ENCODE measurements at regions not wholly inside any gene's neighbourhood (a gene's known extent, or its start where the extent isn't known, plus 50 kb on each side); places are given as distances from the start of the nearest gene placed in this dataset.

DNA sequence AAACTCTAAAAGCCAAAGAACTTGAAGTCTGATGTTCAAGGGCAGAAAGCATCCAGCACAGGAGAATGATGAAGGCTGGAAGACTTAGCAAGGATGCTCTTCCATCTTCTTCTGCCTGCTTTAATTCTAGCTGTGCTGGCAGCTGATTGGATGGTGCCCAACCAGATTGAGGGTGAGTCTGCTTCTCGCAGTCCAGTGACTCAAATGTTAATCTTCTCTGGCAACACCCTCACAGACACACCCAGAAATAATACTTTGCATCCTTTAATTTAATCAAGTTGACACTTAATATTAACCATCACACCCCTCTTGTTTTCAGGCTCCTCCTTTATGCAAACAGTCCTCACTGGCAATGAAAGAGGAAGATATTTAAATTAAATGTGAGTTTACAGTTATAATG is 321.7 kb downstream of the TEX13C start:
- H3K36me3 ChIP-seq (ENCODE audit: low read depth, missing control alignments): no peaks in the 10 kb centered on the region
- no peak overlapping the region for H3K27ac ChIP-seq
- H3K4me1 ChIP-seq: no peaks in the 10 kb centered on the region
- H3K27me3 ChIP-seq: no peaks in the 10 kb centered on the region
- 63 to 75% methylated on average over 1 of the region's 1 CpG for WGBS, 2 donors
- no peak for DNase-seq
- H3K9me3 ChIP-seq: no peaks in the 10 kb centered on the region
- no peak overlapping the region for H3K4me3 ChIP-seq
- TF ChIP-seq, protein P1, sequence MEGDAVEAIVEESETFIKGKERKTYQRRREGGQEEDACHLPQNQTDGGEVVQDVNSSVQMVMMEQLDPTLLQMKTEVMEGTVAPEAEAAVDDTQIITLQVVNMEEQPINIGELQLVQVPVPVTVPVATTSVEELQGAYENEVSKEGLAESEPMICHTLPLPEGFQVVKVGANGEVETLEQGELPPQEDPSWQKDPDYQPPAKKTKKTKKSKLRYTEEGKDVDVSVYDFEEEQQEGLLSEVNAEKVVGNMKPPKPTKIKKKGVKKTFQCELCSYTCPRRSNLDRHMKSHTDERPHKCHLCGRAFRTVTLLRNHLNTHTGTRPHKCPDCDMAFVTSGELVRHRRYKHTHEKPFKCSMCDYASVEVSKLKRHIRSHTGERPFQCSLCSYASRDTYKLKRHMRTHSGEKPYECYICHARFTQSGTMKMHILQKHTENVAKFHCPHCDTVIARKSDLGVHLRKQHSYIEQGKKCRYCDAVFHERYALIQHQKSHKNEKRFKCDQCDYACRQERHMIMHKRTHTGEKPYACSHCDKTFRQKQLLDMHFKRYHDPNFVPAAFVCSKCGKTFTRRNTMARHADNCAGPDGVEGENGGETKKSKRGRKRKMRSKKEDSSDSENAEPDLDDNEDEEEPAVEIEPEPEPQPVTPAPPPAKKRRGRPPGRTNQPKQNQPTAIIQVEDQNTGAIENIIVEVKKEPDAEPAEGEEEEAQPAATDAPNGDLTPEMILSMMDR (IDR thresholded peaks at IDR 0.05): no peak
- no peak for TF ChIP-seq POLR2A (IDR thresholded peaks at IDR 0.05)
- intact Hi-C loops (cut with DNase I; ENCODE audit: low total_unique reads): no loop called here

DNA sequence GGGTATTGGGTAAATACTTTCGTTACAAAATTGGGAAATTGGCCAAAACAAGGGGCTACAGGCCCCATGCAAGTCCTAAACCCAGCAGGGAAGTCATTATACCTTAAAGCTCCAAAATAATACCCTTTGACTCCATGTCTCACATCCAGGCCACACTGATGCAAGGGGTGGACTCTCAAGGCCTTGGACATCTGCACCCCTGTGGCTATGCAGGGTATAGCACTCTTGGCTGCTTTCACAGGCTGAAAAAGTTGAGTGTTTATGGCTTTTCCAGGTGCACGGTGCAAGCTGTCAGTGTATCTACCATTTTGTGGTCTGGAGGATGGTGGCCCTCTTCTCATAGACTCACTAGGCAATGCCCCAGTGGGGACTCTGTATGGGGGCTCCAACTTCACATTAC is 326.5 kb downstream of the TEX13C start:
- WGBS, 2 donors: 33 to 83% methylated on average over 1 to 2 of the region's 2 CpGs
- no peak for TF ChIP-seq POLR2A (IDR thresholded peaks at IDR 0.05)
- TF ChIP-seq, protein P1 (IDR thresholded peaks at IDR 0.05): no peak

DNA sequence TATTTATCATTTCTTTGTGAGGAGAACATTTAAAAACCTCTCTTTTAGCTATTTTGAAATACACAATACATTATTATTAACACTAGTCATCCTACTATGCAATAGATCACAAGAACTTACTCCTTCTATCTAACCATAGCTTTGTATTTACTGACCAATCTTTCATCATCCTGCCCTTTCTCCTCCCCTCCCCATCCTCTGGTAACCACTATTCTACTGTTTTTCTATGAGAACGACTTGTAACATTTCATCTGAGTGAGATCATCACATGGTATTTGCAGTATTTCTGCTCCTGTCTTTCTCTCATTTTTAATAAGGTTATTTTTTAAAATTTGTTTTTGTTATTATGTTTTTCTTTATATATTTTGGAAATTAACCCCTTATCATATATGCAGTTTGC is 331.8 kb downstream of the TEX13C start:
- no peak for DNase-seq
- no peaks in the 10 kb centered on the region for H3K4me1 ChIP-seq
- 11 to 22% methylated on average over 1 of the region's 1 CpG for WGBS, 2 donors
- H3K27me3 ChIP-seq: no peaks in the 10 kb centered on the region
- H3K27ac ChIP-seq: no peak overlapping the region
- no peaks in the 10 kb centered on the region for H3K9me3 ChIP-seq
- intact Hi-C loops (cut with DNase I; ENCODE audit: low total_unique reads): no loop called here
- no peak for TF ChIP-seq POLR2A (IDR thresholded peaks at IDR 0.05)
- no peaks in the 10 kb centered on the region for H3K36me3 ChIP-seq (ENCODE audit: low read depth, missing control alignments)
- no peak overlapping the region for H3K4me3 ChIP-seq

More for the DNA sequence above, 326.5 kb downstream of the TEX13C start:
- Histone ChIP-seq H3K27me3 (no peaks in the 10 kb centered on the region), H3K4me3 (no peak overlapping the region), H3K4me1 (no peaks in the 10 kb centered on the region), H3K36me3 (ENCODE audit: low read depth, missing control alignments) (no peaks in the 10 kb centered on the region), H3K27ac (no peak overlapping the region), H3K9me3 (no peaks in the 10 kb centered on the region)
- DNase-seq: peak; percentile 23
- intact Hi-C loops (cut with DNase I; ENCODE audit: low total_unique reads): no loop called here

DNA sequence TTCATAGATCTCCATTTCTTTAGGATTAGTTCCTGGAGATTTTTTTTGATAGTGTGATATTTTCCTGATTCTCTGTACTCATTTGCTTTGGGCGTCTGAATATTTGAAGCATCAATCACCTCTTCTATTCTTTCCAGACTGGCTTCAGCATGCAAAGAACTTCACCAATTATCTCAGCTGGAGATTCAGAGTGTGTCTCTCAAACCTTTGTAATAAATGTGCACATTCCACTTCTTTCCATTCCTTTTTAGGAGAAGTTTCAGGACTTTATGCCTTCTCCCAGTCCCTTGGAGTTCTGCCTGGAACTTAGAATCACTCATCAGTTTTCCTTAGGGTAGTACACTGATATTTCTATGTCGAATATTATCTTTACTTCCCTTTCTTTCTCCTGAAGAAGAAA is 334.8 kb downstream of the TEX13C start:
- intact Hi-C loops (cut with DNase I; ENCODE audit: low total_unique reads): no loop called here
- Histone ChIP-seq H3K4me3 (no peak overlapping the region), H3K4me1 (no peaks in the 10 kb centered on the region), H3K27ac (no peak overlapping the region), H3K9me3 (no peaks in the 10 kb centered on the region), H3K36me3 (ENCODE audit: low read depth, missing control alignments) (no peaks in the 10 kb centered on the region), H3K27me3 (no peaks in the 10 kb centered on the region)
- WGBS, 2 donors: 76 to 83% methylated on average over 2 of the region's 2 CpGs
- DNase-seq: no peak
- TF ChIP-seq, protein P1 (IDR thresholded peaks at IDR 0.05): no peak
- TF ChIP-seq POLR2A (IDR thresholded peaks at IDR 0.05): no peak

DNA sequence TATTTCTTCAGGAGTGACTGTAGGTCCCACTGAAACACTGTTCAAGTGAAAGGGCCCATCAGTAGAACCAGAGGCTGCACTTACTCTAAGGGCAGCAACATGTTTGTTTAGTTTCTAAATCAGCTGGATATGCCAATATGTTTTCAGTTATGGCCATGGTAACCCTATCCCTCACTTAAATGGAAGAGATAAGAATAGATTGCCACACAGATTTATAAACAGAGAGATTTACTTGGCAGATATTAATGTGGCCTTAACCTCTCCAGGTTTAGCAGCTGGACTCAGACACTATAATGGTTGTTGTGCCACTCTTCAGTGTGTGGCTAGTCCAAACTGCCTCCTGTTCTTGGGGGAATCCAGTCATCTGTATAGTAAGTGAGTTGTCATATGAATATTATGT is 354.1 kb downstream of the TEX13C start:
- intact Hi-C loops (cut with DNase I; ENCODE audit: low total_unique reads): no loop called here
- H3K4me1 ChIP-seq: no peaks in the 10 kb centered on the region
- no peak for DNase-seq
- no peak for TF ChIP-seq POLR2A (IDR thresholded peaks at IDR 0.05)
- TF ChIP-seq, protein P1 (IDR thresholded peaks at IDR 0.05): no peak
- H3K36me3 ChIP-seq (ENCODE audit: low read depth, missing control alignments): no peaks in the 10 kb centered on the region
- no peak overlapping the region for H3K27ac ChIP-seq
- H3K27me3 ChIP-seq: no peaks in the 10 kb centered on the region
- H3K4me3 ChIP-seq: no peak overlapping the region
- H3K9me3 ChIP-seq: no peaks in the 10 kb centered on the region
